Progenitor cell of endocrine pancreas (in vitro differentiated cells): ENCODE measurements at regions not wholly inside any gene's neighbourhood (a gene's known extent, or its start where the extent isn't known, plus 50 kb on each side); places are given as distances from the start of the nearest gene placed in this dataset.

Experiments
- DNase-seq: peaks from one replicate; pipeline ENCODE4 v3.0.0; 2021; ENCODE audit warnings: low spot score; ENCODE audit not compliant: unreplicated experiment
- H3K27ac Mint-ChIP-seq: 2 replicates; pipeline ENCODE4 v1.8.0; 2021; ENCODE audit warnings: mild to moderate bottlenecking, moderate library complexity, mixed read lengths
- H3K27me3 Mint-ChIP-seq: 2 replicates; pipeline ENCODE4 v1.8.0; 2021; ENCODE audit warnings: mixed read lengths
- H3K36me3 Mint-ChIP-seq: 2 replicates; pipeline ENCODE4 v1.8.0; 2022; ENCODE audit warnings: mixed read lengths; ENCODE audit not compliant: insufficient read depth
- H3K4me1 Mint-ChIP-seq: 2 replicates; pipeline ENCODE4 v1.8.0; 2021; ENCODE audit warnings: low read depth, mixed read lengths
- H3K4me3 Mint-ChIP-seq: 2 replicates; pipeline ENCODE4 v1.8.0; 2021; ENCODE audit warnings: low read depth, mild to moderate bottlenecking, moderate library complexity, mixed read lengths
- H3K9me3 Mint-ChIP-seq: 2 replicates; pipeline ENCODE4 v1.8.0; 2021; ENCODE audit warnings: low read depth, mixed read lengths
- TF ChIP-seq, protein P1 (sequence below): fragments of 200-600 bp; sonication (generic); IDR thresholded peaks from one replicate; pipeline ENCODE4 v1.5.0; 2021; ENCODE audit warnings: antibody characterized with exemption, mild to moderate bottlenecking; ENCODE audit not compliant: unreplicated experiment

DNA sequence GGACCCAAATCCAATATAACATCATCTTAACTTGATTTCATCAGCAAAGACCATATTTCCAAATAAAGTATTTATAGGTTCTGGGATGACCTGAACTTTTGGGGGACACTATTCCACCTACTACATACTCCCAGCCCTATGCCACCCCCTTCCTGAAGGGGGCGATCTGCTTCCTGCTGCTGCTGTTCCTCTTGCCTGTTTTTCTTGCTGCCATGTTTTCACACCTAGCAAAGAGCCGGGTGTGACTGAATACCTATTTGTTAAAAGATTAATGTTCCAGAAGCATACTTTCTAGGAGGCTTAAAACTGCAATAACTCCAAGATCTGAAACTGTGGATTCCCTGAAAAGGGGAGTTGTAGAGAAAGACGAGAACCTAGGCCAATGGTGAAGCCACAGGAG is 89.7 kb downstream of the ICOS start:
- Mint-ChIP-seq H3K36me3 (no peaks in the 10 kb centered on the region), H3K27ac (no peak overlapping the region), H3K4me3 (no peak overlapping the region), H3K9me3 (no peaks in the 10 kb centered on the region), H3K4me1 (peaks cover 9% of the 10 kb centered on the region), H3K27me3 (no peaks in the 10 kb centered on the region)
- DNase-seq: no peak
- TF ChIP-seq, protein P1, sequence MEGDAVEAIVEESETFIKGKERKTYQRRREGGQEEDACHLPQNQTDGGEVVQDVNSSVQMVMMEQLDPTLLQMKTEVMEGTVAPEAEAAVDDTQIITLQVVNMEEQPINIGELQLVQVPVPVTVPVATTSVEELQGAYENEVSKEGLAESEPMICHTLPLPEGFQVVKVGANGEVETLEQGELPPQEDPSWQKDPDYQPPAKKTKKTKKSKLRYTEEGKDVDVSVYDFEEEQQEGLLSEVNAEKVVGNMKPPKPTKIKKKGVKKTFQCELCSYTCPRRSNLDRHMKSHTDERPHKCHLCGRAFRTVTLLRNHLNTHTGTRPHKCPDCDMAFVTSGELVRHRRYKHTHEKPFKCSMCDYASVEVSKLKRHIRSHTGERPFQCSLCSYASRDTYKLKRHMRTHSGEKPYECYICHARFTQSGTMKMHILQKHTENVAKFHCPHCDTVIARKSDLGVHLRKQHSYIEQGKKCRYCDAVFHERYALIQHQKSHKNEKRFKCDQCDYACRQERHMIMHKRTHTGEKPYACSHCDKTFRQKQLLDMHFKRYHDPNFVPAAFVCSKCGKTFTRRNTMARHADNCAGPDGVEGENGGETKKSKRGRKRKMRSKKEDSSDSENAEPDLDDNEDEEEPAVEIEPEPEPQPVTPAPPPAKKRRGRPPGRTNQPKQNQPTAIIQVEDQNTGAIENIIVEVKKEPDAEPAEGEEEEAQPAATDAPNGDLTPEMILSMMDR: peak; percentile 38

DNA sequence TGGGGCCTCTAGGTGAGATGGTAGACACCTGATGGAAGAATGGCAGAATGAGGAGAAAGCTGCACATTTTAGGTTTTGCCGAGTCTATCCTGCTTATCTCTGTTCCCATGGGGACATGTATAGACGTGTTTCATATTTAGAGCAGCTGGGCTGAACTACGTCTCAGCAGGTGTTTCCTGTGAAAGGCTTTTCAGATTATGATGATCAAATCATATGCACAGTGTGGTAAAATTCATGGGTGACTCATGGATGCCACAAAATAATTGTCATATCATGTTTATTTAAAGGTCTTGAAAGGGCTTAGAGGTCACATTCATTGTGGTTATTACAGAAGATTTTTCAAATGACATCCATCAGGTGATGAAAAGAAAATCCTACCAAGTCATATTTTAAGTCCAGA is 90.5 kb downstream of the ICOS start:
- Mint-ChIP-seq H3K27ac (no peak overlapping the region), H3K36me3 (no peaks in the 10 kb centered on the region), H3K27me3 (no peaks in the 10 kb centered on the region), H3K4me3 (no peak overlapping the region), H3K4me1 (peaks cover 9% of the 10 kb centered on the region), H3K9me3 (no peaks in the 10 kb centered on the region)
- TF ChIP-seq, protein P1: no peak
- no peak for DNase-seq

DNA sequence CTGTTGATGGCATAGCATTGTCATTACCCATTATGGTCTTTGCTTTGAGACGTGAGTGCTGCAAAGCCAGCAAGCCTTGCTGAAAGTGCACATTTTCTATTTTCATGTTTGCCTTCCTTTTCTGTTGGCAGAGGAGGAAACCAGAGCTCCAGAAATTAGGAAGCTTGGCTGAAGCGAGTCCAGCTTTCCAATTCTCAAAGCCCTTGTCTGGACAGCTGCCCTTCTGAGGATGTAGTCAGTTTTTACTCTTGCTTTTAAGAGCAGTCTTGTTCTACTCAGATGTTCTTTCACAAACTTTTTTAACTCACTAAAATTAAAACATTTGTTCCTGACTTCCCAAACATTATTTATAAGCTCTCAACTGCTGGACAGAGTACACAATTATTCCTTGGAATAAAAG is 93.8 kb downstream of the ICOS start:
- no peaks in the 10 kb centered on the region for H3K27me3 Mint-ChIP-seq
- no peak overlapping the region for H3K27ac Mint-ChIP-seq
- TF ChIP-seq, protein P1: no peak
- no peak overlapping the region for H3K4me3 Mint-ChIP-seq
- DNase-seq: no peak
- no peaks in the 10 kb centered on the region for H3K9me3 Mint-ChIP-seq
- peaks cover 5% of the 10 kb centered on the region for H3K4me1 Mint-ChIP-seq
- H3K36me3 Mint-ChIP-seq: no peaks in the 10 kb centered on the region

DNA sequence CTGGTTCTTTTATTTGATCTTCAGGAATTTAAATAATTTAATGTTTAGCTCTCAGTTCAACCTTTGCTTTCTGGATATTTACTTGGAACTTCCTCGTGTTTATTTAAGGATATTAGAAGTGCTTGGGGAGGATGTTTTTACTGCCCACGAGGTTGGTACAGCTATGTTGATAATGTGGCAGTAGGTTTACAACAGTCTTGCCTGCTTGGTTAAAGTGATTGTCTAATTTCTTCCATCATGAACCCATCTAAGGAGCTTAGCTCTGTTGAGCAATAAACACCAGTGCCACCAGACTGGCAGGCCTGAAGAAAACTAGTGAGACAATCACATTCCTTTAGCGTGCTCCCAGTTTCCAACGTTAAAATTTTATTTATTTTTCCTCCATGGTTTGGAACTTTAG is 94.5 kb downstream of the ICOS start:
- no peak for DNase-seq
- no peaks in the 10 kb centered on the region for H3K36me3 Mint-ChIP-seq
- no peaks in the 10 kb centered on the region for H3K27me3 Mint-ChIP-seq
- TF ChIP-seq, protein P1: no peak
- H3K4me3 Mint-ChIP-seq: no peak overlapping the region
- H3K9me3 Mint-ChIP-seq: no peaks in the 10 kb centered on the region
- peaks cover 5% of the 10 kb centered on the region for H3K4me1 Mint-ChIP-seq
- H3K27ac Mint-ChIP-seq: peak overlapping the region; percentile 15

DNA sequence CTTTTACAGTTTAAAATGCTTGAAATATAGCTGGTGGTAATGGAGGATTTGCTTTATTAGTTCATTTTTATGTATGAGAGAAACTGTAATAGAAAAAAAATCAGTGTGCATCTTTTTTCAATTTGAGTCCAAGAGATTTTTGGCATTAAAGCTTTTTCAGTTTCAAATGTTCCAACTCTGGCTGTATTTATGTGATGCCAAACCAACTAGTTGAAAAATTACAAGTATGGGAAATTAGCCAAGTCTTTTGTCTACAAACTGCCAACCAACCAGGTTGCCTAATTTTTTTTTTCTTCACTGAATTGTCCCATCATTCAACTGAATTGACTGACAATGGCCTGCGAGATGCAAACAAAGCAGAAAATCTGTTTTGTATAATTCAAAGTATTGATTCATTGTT is 95.7 kb downstream of the ICOS start:
- TF ChIP-seq, protein P1: no peak
- DNase-seq: no peak
- no peaks in the 10 kb centered on the region for H3K36me3 Mint-ChIP-seq
- H3K27me3 Mint-ChIP-seq: no peaks in the 10 kb centered on the region
- H3K4me1 Mint-ChIP-seq: peaks cover 5% of the 10 kb centered on the region
- H3K9me3 Mint-ChIP-seq: no peaks in the 10 kb centered on the region
- H3K4me3 Mint-ChIP-seq: no peak overlapping the region
- no peak overlapping the region for H3K27ac Mint-ChIP-seq
